Ovary (tissue), 7 donors: ENCODE measurements at regions not wholly inside any gene's neighbourhood (a gene's known extent, or its start where the extent isn't known, plus 50 kb on each side); places are given as distances from the start of the nearest gene placed in this dataset.

Experiments used
- DNase-seq, 5 donors: peaks; one replicate each; pipeline ENCODE4 v3.0.0-alpha.2; 2019 to 2020
- H3K27ac ChIP-seq, 2 donors: fragments of 200-600 bp; one replicate each; pipeline versions ENCODE4 v1.5.1 to v1.8.0; 2019 to 2022
- H3K27me3 ChIP-seq: fragments of 200-600 bp; one replicate; pipeline ENCODE4 v1.8.0; 2022
- H3K36me3 ChIP-seq: fragments of 200-600 bp; sonication (generic); one replicate; pipeline ENCODE4 v1.5.1; 2019
- H3K4me1 ChIP-seq: one replicate; pipeline ENCODE4 v1.8.1; 2013; ENCODE audit warnings: mild to moderate bottlenecking, moderate library complexity; ENCODE audit not compliant: insufficient read depth
- H3K4me3 ChIP-seq: fragments of 200-600 bp; sonication (generic); one replicate; pipeline ENCODE4 v1.5.1; 2017
- H3K9me3 ChIP-seq, 2 donors: fragments of 200-600 bp in 1 of 2; sonication (generic) in 1 of 2; one replicate each; pipeline versions ENCODE4 v1.5.1 to v1.8.1; 2013 to 2019; ENCODE audit warnings: mild to moderate bottlenecking in 1 of 2, moderate library complexity in 1 of 2
- CTCF ChIP-seq, 3 donors: fragments of 450-650 bp in 2 of 3; fragments of 200-600 bp in 1 of 3; IDR thresholded peaks; one replicate each; pipeline versions ENCODE4 v1.5.1 to v1.8.0; 2016 to 2022; ENCODE audit warnings: antibody characterized with exemption in 3 of 3, mild to moderate bottlenecking in 1 of 3
- EP300 ChIP-seq: sonication (generic); formaldehyde crosslinking; IDR thresholded peaks from one replicate; pipeline ENCODE4 v1.6.1; 2017; ENCODE audit warnings: antibody characterized with exemption
- POLR2A ChIP-seq: fragments of 450-650 bp; IDR thresholded peaks from one replicate; pipeline ENCODE4 v1.6.1; 2017; ENCODE audit warnings: antibody characterized with exemption, mild to moderate bottlenecking, moderate library complexity
- WGBS, 3 donors: extraction: QIAGEN DNeasy Blood & Tissue Kit in 1 of 3; methylation state at CpG; one replicate each; pipeline versions ENCODE4 v1.1.5 to v1.1.7; 2013 to 2017; 5-methylcytosine and 5-hydroxymethylcytosine counted together
- intact Hi-C, 4 donors: fragments of 100-400 bp; cut with DNase I; formaldehyde crosslinking; loops; one replicate each; pipeline versions ENCODE4 v1.11.0 to v1.15.1; 2022 to 2023
- donor health status: DM: no; HTN: no; CAD: no; lungs with moderate emphysema.
- donor health status: DM: no; HTN: no; CAD: no.
- donor health status: Bipolar disorder and iron deficiency.
- donor health status: DM: no; HTN: no; CAD: no.
- donor health status: DM: yes; HTN: yes; CAD: no.

- TF ChIP-seq CTCF (IDR thresholded peaks at IDR 0.05): no peak
- no peak for TF ChIP-seq POLR2A
- no peak for TF ChIP-seq EP300
- Histone ChIP-seq H3K4me1 (no peaks in the 10 kb centered on the region), H3K9me3 (no peaks in the 10 kb centered on the region), H3K4me3 (no peak overlapping the region), H3K36me3 (no peaks in the 10 kb centered on the region), H3K27ac (no peak overlapping the region), H3K27me3 (no peaks in the 10 kb centered on the region)
- no peak for DNase-seq
- WGBS, 3 donors: 93 to 96% (median 96%) methylated on average over 1 of the region's 1 CpG
- intact Hi-C loops: no loop called here
These were observed 137.7 kb upstream of the TRIB2 start for GRCh38 chr2:12579018-12579417.

- Histone ChIP-seq H3K27me3 (no peaks in the 10 kb centered on the region), H3K36me3 (no peaks in the 10 kb centered on the region), H3K9me3 (no peaks in the 10 kb centered on the region), H3K27ac (no peak overlapping the region), H3K4me1 (no peaks in the 10 kb centered on the region), H3K4me3 (no peak overlapping the region)
- intact Hi-C loops: no loop called here
- WGBS, 3 donors: 92 to 97% (median 94%) methylated on average over 3 of the region's 3 CpGs
- TF ChIP-seq EP300: no peak
- no peak for TF ChIP-seq CTCF (IDR thresholded peaks at IDR 0.05)
- no peak for TF ChIP-seq POLR2A
- DNase-seq: no peak
These were observed 132.4 kb upstream of the TRIB2 start for GRCh38 chr2:12584338-12584737.

GRCh38 chr2:12585784-12586183 lies 131.0 kb upstream of the TRIB2 start:
- H3K27ac ChIP-seq: no peak overlapping the region
- no peak for DNase-seq
- no peaks in the 10 kb centered on the region for H3K27me3 ChIP-seq
- intact Hi-C loops: no loop called here
- WGBS, 3 donors: 90 to 91% (median 91%) methylated on average over 2 of the region's 2 CpGs
- no peaks in the 10 kb centered on the region for H3K9me3 ChIP-seq
- TF ChIP-seq POLR2A (no peak), EP300 (no peak), CTCF (IDR thresholded peaks at IDR 0.05) (no peak)
- H3K4me1 ChIP-seq: no peaks in the 10 kb centered on the region
- H3K4me3 ChIP-seq: no peak overlapping the region
- H3K36me3 ChIP-seq: no peaks in the 10 kb centered on the region

- intact Hi-C loops: no loop called here
- WGBS, 3 donors: 92 to 93% (median 93%) methylated on average over 2 of the region's 2 CpGs
- DNase-seq: no peak
- H3K4me3 ChIP-seq: no peak overlapping the region
- no peaks in the 10 kb centered on the region for H3K9me3 ChIP-seq
- H3K27ac ChIP-seq: no peak overlapping the region
- no peaks in the 10 kb centered on the region for H3K4me1 ChIP-seq
- H3K27me3 ChIP-seq: no peaks in the 10 kb centered on the region
- no peak for TF ChIP-seq EP300
- no peak for TF ChIP-seq CTCF (IDR thresholded peaks at IDR 0.05)
- TF ChIP-seq POLR2A: no peak
- no peaks in the 10 kb centered on the region for H3K36me3 ChIP-seq
These were observed 129.5 kb upstream of the TRIB2 start for GRCh38 chr2:12587228-12587627.
